ENCODE measurements at regions not wholly inside any gene's neighbourhood (a gene's known extent, or its start where the extent isn't known, plus 50 kb on each side); places are given as distances from the start of the nearest gene placed in this dataset.

GRCh38 chr4:81685104-81685503 is 213.4 kb upstream of the RASGEF1B start:
- no peak overlapping the region for H3K4me3 ChIP-seq (ENCODE audit: low read length)
- no peaks in the 10 kb centered on the region for H3K79me2 ChIP-seq (replicated peaks; ENCODE audit: insufficient read depth, low read length)
- H3K9me3 ChIP-seq (ENCODE audit: low read length): no peaks in the 10 kb centered on the region
- H3F3A ChIP-seq (ENCODE audit: insufficient read depth, low read length, poor library complexity, severe bottlenecking): no peaks in the 10 kb centered on the region
- H3K9ac ChIP-seq (ENCODE audit: low read length): no peak overlapping the region
- no peaks in the 10 kb centered on the region for H3K9me2 ChIP-seq (ENCODE audit: insufficient read depth, low read length)
- H3K27me3 ChIP-seq (ENCODE audit: insufficient read depth, low read depth, low read length): no peaks in the 10 kb centered on the region
- no peak for TF ChIP-seq MXI1 (conservative IDR thresholded peaks at IDR 0.05; ENCODE audit: poor library complexity, severe bottlenecking)
- TF ChIP-seq POLR2AphosphoS5 (IDR thresholded peaks at IDR 0.05): no peak
- no peak for TF ChIP-seq REST (IDR thresholded peaks at IDR 0.05; ENCODE audit: borderline replicate concordance)
- no peak for TF ChIP-seq EZH2 (IDR thresholded peaks at IDR 0.05; ENCODE audit: borderline replicate concordance, insufficient read depth, low read length, poor library complexity, severe bottlenecking)
- no peak for TF ChIP-seq RAD21 (conservative IDR thresholded peaks at IDR 0.05)
- no peak for TF ChIP-seq SMC3 (conservative IDR thresholded peaks at IDR 0.05; ENCODE audit: poor library complexity)
- H2AFZ ChIP-seq (ENCODE audit: low read depth, low read length): no peak overlapping the region
- no peaks in the 10 kb centered on the region for H4K20me1 ChIP-seq (ENCODE audit: insufficient read depth)
- H3K36me3 ChIP-seq (ENCODE audit: insufficient read depth, low read length): no peaks in the 10 kb centered on the region
- no peak overlapping the region for H3K4me2 ChIP-seq (ENCODE audit: low read length)
- no peak overlapping the region for H3K27ac ChIP-seq (ENCODE audit: low read length)

GRCh38 chr4:81684352-81684751 is 212.6 kb upstream of the RASGEF1B start:
- TF ChIP-seq TAF1 (IDR thresholded peaks at IDR 0.05; ENCODE audit: low read depth) (no peak), EZH2 (IDR thresholded peaks at IDR 0.05; ENCODE audit: borderline replicate concordance, insufficient read depth, low read length, poor library complexity, severe bottlenecking) (no peak), CTCF (IDR thresholded peaks at IDR 0.05; ENCODE audit: poor library complexity, severe bottlenecking) (no peak), POLR2AphosphoS5 (IDR thresholded peaks at IDR 0.05) (no peak), RAD21 (conservative IDR thresholded peaks at IDR 0.05) (no peak), EP300 (conservative IDR thresholded peaks at IDR 0.05; ENCODE audit: poor library complexity, severe bottlenecking) (no peak), MXI1 (conservative IDR thresholded peaks at IDR 0.05; ENCODE audit: poor library complexity, severe bottlenecking) (no peak), REST (IDR thresholded peaks at IDR 0.05; ENCODE audit: borderline replicate concordance) (no peak), SMC3 (conservative IDR thresholded peaks at IDR 0.05; ENCODE audit: poor library complexity) (no peak)
- H3K9me2 ChIP-seq (ENCODE audit: insufficient read depth, low read length): no peaks in the 10 kb centered on the region
- H3K79me2 ChIP-seq (replicated peaks; ENCODE audit: insufficient read depth, low read length): no peaks in the 10 kb centered on the region

More at GRCh38 chr4:81684352-81684751, 212.6 kb upstream of the RASGEF1B start:
- Histone ChIP-seq H3F3A (ENCODE audit: insufficient read depth, low read length, poor library complexity, severe bottlenecking) (no peaks in the 10 kb centered on the region), H3K36me3 (ENCODE audit: insufficient read depth, low read length) (no peaks in the 10 kb centered on the region), H3K4me2 (ENCODE audit: low read length) (no peak overlapping the region), H2AFZ (ENCODE audit: low read depth, low read length) (no peak overlapping the region), H3K9me3 (ENCODE audit: low read length) (no peaks in the 10 kb centered on the region), H3K4me3 (ENCODE audit: low read length) (no peak overlapping the region), H3K27me3 (ENCODE audit: insufficient read depth, low read depth, low read length) (no peaks in the 10 kb centered on the region), H3K9ac (ENCODE audit: low read length) (no peak overlapping the region), H3K27ac (ENCODE audit: low read length) (no peak overlapping the region), H4K20me1 (ENCODE audit: insufficient read depth) (no peaks in the 10 kb centered on the region)
